SU-DHL-6 (cell line): ENCODE measurements at regions not wholly inside any gene's neighbourhood (a gene's known extent, or its start where the extent isn't known, plus 50 kb on each side); places are given as distances from the start of the nearest gene placed in this dataset.
"Not testable (repeated sequence)": the region's sequence is repeated elsewhere in the genome, so short reads cannot be mapped to it uniquely, and the experiment has no call there.

Experiments used
- H2AFZ ChIP-seq: fragments of 200-600 bp; sonication (generic); 2 replicates; pipeline ENCODE4 v1.6.1; 2014; ENCODE audit warnings: low read depth, mild to moderate bottlenecking, moderate library complexity, mixed read lengths, antibody characterized with exemption, low read length; ENCODE audit not compliant: severe bottlenecking
- H3F3A ChIP-seq: fragments of 200-600 bp; shearing (Covaris generic); 2 replicates; pipeline ENCODE4 v1.6.0; 2016; ENCODE audit warnings: antibody characterized with exemption, mild to moderate bottlenecking; ENCODE audit not compliant: insufficient read depth
- H3K27ac ChIP-seq: fragments of 200-600 bp; sonication (generic); 2 replicates; pipeline ENCODE4 v1.5.1; 2016; ENCODE audit warnings: low read depth, mild to moderate bottlenecking, low read length, moderate library complexity, mixed read lengths
- H3K27me3 ChIP-seq: fragments of 200-600 bp; sonication (generic), shearing (Covaris generic); 2 replicates; pipeline ENCODE4 v1.6.0; 2014; ENCODE audit warnings: mild to moderate bottlenecking, low read length
- H3K36me3 ChIP-seq: fragments of 200-600 bp; sonication (generic); 2 replicates; pipeline ENCODE4 v1.6.1; 2014; ENCODE audit warnings: mild to moderate bottlenecking, low read length, mixed read lengths
- H3K4me2 ChIP-seq: fragments of 300-600, 200-600 bp; shearing (Covaris generic), sonication (generic); 2 replicates; pipeline ENCODE4 v1.6.0; 2014; ENCODE audit warnings: low read length, low read depth, mild to moderate bottlenecking; ENCODE audit not compliant: poor library complexity, severe bottlenecking
- H3K4me3 ChIP-seq: fragments of 200-600 bp; sonication (generic); 2 replicates; pipeline ENCODE4 v1.5.1; 2014; ENCODE audit warnings: antibody characterized with exemption, low read length, mild to moderate bottlenecking, mixed read lengths; ENCODE audit not compliant: insufficient read depth, poor library complexity, severe bottlenecking
- H3K79me2 ChIP-seq: fragments of 200-600 bp; sonication (generic); 2 replicates; pipeline ENCODE4 v1.6.1; 2014; ENCODE audit warnings: mild to moderate bottlenecking, low read length, moderate library complexity; ENCODE audit not compliant: insufficient read depth
- H3K9ac ChIP-seq: fragments of 200-600 bp; sonication (generic); 2 replicates; pipeline ENCODE4 v1.7.0; 2014; ENCODE audit warnings: mild to moderate bottlenecking, low read length
- H3K9me2 ChIP-seq: fragments of 200-600 bp; sonication (generic); replicated peaks from 2 replicates; pipeline ENCODE4 v1.6.1; 2014; ENCODE audit warnings: low read length; ENCODE audit not compliant: insufficient read depth
- H3K9me3 ChIP-seq: fragments of 200-600 bp; sonication (generic); 2 replicates; pipeline ENCODE4 v1.6.1; 2014; ENCODE audit warnings: low read length, mixed read lengths; ENCODE audit not compliant: insufficient read depth
- H4K20me1 ChIP-seq: fragments of 200-600 bp; sonication (generic); 2 replicates; pipeline ENCODE4 v1.6.1; 2014; ENCODE audit warnings: low read depth, mild to moderate bottlenecking, antibody characterized with exemption, low read length, moderate library complexity, mixed read lengths

DNA sequence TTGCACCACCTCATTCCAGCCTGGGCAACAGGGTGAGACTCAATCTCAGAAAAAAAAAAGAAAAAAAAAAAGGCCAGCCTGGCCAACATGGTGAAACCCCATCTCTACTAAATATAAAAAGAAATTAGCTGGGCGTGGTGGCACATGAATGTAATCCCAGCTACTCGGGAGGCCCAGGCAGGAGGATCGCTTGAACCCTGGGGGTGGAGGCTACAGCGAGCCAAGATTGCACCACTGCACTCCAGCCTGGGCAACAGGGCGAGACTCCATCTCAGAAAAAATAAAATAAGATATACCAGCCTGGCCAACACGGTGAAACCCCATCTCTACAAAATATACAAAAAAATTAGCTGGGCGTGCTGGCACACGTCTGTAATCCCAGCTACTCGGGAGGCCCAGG is 1602.3 kb downstream of the RPIA start:
- H2AFZ ChIP-seq, H3K79me2 ChIP-seq, H3F3A ChIP-seq, H4K20me1 ChIP-seq, H3K36me3 ChIP-seq, H3K27me3 ChIP-seq, H3K4me3 ChIP-seq, H3K9me2 ChIP-seq, H3K4me2 ChIP-seq, H3K27ac ChIP-seq, H3K9ac ChIP-seq, H3K9me3 ChIP-seq: not testable (repeated sequence)

DNA sequence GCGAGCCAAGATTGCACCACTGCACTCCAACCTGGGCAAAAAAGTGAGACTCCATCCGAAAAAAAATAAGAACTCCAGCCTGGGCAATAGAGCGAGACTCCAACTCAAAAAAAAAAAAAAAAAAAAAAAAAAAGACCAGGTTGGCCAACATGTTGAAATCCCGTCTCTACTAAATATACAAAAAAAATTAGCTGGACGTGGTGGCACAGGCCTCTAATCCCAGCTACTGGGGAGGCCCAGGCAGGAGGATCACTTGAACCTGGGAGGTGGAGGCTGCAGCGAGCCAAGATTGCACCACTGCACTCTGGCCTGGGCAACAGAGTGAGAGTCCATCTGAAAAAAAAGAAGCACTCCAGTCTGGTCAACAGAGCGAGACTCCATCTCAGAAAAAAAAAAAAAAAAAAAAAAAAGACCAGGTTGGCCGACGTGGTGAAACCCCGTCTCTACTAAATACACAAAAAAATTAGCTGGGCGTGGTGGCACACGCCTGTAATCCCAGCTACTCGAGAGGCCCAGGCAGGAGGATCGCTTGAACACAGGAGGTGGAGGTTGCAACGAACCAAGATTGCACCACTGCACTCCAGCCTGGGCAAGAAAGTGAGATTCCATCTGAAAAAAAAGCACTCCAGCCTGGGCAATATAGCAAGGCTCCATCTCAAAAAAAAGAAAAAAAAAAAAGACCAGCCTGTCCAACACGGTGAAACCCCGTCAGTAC is 1603.7 kb downstream of the RPIA start:
- not testable (repeated sequence) for H3F3A ChIP-seq, H3K4me2 ChIP-seq, H3K4me3 ChIP-seq, H3K27ac ChIP-seq, H3K79me2 ChIP-seq, H3K27me3 ChIP-seq, H3K9me2 ChIP-seq, H3K9ac ChIP-seq, H4K20me1 ChIP-seq, H3K36me3 ChIP-seq, H2AFZ ChIP-seq, H3K9me3 ChIP-seq

DNA sequence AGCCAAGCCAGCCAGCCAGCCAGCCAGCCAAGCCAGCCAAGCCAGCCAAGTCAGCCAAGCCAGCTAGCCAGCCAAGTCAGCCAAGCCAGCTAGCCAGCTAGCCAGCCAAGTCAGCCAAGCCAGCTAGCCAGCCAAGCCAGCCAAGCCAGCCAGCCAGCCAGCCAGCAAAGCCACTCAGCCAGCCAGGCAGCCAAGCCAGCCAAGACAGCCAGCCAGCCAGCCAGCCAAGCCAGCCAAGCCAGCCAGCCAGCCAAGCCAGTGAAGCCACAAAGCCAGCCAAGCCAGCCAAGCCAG is 1605.0 kb downstream of the RPIA start:
- not testable (repeated sequence) for H3K9me3 ChIP-seq, H3K4me3 ChIP-seq, H3F3A ChIP-seq, H3K4me2 ChIP-seq, H2AFZ ChIP-seq, H3K27me3 ChIP-seq, H3K27ac ChIP-seq, H4K20me1 ChIP-seq, H3K9ac ChIP-seq, H3K36me3 ChIP-seq, H3K79me2 ChIP-seq, H3K9me2 ChIP-seq

DNA sequence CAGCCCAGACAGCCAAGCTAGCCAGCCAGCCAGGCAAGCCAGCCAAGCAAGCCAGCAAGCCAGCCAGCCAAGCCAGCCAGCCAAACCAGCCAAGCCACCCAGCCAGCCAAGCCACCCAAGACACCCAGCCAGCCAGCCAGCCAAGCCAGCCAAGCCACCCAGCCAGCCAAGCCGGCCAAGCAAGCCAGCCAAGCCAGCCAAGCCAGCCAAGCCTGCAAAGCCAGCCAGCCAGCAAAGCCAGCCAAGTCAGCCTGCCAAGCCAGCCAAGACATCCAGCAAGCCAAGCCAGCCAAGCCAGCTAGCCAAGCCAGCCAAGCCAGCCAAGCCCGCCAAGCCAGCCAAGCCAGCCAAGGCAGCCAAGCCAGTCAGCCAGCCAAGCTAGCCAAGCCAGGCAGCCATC is 1606.2 kb downstream of the RPIA start:
- H3K79me2 ChIP-seq, H3K4me2 ChIP-seq, H3K4me3 ChIP-seq, H3K27ac ChIP-seq, H3K9me2 ChIP-seq, H3K9me3 ChIP-seq, H3K36me3 ChIP-seq, H3F3A ChIP-seq, H2AFZ ChIP-seq, H3K9ac ChIP-seq, H3K27me3 ChIP-seq, H4K20me1 ChIP-seq: not testable (repeated sequence)

- not testable (repeated sequence) for H3K27me3 ChIP-seq, H3K9me3 ChIP-seq, H3K4me2 ChIP-seq, H3K9me2 ChIP-seq, H3K36me3 ChIP-seq, H3F3A ChIP-seq, H3K79me2 ChIP-seq, H3K9ac ChIP-seq, H4K20me1 ChIP-seq, H3K27ac ChIP-seq, H2AFZ ChIP-seq, H3K4me3 ChIP-seq
Measured at GRCh38 chr2:90298126-90298755, 1606.8 kb downstream of the RPIA start.

- H3K79me2 ChIP-seq, H3K27me3 ChIP-seq, H3K9me3 ChIP-seq, H3K4me3 ChIP-seq, H3K27ac ChIP-seq, H3K4me2 ChIP-seq, H3F3A ChIP-seq, H3K9me2 ChIP-seq, H4K20me1 ChIP-seq, H2AFZ ChIP-seq, H3K9ac ChIP-seq, H3K36me3 ChIP-seq: not testable (repeated sequence)
Measured at GRCh38 chr2:90298983-90299382, 1607.5 kb downstream of the RPIA start.

DNA sequence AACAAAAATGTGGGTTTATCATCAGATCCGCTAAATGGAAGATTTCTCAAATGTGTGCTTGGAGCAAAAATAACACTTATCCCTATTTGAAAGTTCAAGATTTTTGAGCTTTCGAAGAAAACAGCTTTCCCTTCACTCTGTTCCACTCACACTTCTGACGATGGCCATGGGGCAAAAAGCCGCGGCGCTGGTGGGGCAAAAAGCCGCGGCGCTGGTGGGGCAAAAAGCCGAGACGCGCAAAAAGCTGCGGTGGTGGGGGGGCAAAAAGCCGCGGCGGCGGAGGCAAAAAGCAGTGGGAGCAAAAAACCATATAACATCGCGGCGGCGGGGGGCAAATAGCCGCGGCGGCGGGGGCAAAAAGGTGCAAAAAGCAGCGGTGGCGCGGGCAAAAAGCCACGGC is 1631.5 kb downstream of the RPIA start:
- not testable (repeated sequence) for H4K20me1 ChIP-seq, H3K79me2 ChIP-seq, H3F3A ChIP-seq, H3K27ac ChIP-seq, H3K9me2 ChIP-seq, H3K36me3 ChIP-seq, H3K9me3 ChIP-seq, H2AFZ ChIP-seq, H3K9ac ChIP-seq, H3K27me3 ChIP-seq
- Histone ChIP-seq H3K4me2 (peak overlapping the region; percentile 38), H3K4me3 (peak overlapping the region; percentile 40)

DNA sequence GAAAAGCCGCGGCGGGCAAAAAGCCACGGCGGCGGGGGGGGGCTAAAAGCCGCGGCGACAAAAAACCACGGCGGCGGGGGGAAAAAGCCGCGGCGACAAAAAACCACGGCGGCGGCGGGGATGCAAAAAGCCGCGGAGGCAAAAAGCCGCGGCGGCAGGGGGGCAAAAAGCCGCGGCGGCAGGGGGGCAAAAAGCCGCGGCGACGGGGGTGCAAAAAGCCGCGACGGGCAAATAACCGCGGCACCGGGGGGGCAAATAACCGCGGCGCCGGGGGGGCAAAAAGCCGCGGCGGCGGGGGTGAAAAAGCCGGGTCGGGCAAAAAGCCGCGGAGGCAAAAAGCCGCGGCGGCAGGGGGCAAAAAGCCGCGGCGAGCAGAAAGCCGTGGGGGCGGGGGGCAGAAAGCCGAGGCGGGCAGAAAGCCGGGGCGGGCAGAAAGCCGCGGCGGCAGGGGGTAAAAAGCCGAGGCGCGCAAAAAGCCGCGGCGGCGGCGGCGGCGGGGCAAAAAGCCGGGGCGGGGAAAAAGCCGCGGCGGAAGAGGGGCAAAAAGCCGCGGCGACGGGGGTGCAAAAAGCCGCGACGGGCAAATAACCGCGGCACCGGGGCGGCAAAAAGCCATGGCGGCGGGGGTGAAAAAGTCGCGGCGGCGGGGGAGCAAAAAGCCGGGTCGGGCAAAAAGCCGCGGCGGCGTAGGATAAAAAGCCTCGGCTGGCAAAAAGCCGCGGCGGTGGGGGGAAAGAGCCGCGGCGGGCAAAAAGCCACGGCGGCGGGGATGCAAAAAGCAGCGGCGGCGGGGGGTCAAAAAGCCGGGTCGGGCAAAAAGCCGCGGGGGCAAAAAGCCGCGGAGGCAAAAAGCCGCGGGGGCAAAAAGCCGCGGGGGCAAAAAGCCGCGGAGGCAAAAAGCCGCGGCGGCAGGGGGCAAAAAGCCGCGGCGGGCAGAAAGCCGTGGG is 1632.4 kb downstream of the RPIA start:
- H3K9me3 ChIP-seq, H3K9me2 ChIP-seq, H3K9ac ChIP-seq, H3K79me2 ChIP-seq, H2AFZ ChIP-seq, H3K27me3 ChIP-seq, H3K27ac ChIP-seq, H3K36me3 ChIP-seq, H4K20me1 ChIP-seq, H3F3A ChIP-seq: not testable (repeated sequence)
- peak overlapping the region; percentile 32 for H3K4me3 ChIP-seq
- peak overlapping the region; percentile 37 for H3K4me2 ChIP-seq
